Endothelial cell of umbilical vein (primary cell): ENCODE measurements at regions not wholly inside any gene's neighbourhood (a gene's known extent, or its start where the extent isn't known, plus 50 kb on each side); places are given as distances from the start of the nearest gene placed in this dataset.

ENCODE experiments used
- EZH2 ChIP-seq: IDR thresholded peaks from 2 replicates; pipeline ENCODE4 v1.6.1; 2012; ENCODE audit warnings: borderline replicate concordance, low read depth, mild to moderate bottlenecking, moderate library complexity, low read length, inconsistent platforms; ENCODE audit not compliant: severe bottlenecking
- JUN ChIP-seq: IDR thresholded peaks from 2 replicates; pipeline ENCODE4 v1.6.1; 2011; ENCODE audit warnings: borderline replicate concordance, low read depth; ENCODE audit not compliant: insufficient read length, insufficient read depth
- POLR2A ChIP-seq: IDR thresholded peaks from 2 replicates; pipeline ENCODE4 v1.6.1; 2012; ENCODE audit warnings: low read depth, mild to moderate bottlenecking, control low read depth, low read length
- POLR2AphosphoS5 ChIP-seq: IDR thresholded peaks from 2 replicates; pipeline ENCODE4 v1.6.1; 2012; ENCODE audit warnings: low read depth, mild to moderate bottlenecking, control low read depth, low read length, moderate library complexity; ENCODE audit not compliant: insufficient read depth

GRCh38 chr3:145448436-145448835 is 712.5 kb downstream of the PLOD2 start:
- TF ChIP-seq POLR2A = no peak
- TF ChIP-seq EZH2 = no peak
- no peak for TF ChIP-seq JUN
- TF ChIP-seq POLR2AphosphoS5 = no peak
